ENCODE measurements at regions not wholly inside any gene's neighbourhood (a gene's known extent, or its start where the extent isn't known, plus 50 kb on each side); places are given as distances from the start of the nearest gene placed in this dataset.
"Not testable (repeated sequence)": the region's sequence is repeated elsewhere in the genome, so short reads cannot be mapped to it uniquely, and the experiment has no call there.

DNA sequence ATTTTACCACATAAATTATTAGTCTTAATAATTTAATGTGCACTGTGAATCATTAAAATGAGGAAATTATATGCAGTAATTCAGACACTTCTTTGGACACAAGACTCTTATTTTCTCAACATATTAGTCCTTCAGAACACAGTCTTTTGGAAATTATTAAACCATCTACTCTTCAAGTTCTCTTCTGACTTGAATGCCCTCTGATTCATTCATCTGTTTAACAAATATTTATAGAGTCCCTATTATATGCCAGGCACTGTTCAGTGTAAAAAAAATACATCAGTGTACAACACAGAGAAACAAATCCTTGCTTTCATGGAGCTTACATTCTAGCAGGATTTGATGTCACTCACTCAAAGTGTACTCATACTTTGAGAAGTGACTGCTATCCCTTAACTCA lies 163.4 kb upstream of the IL12B start:
- H3K4me1 ChIP-seq: no peaks in the 10 kb centered on the region
- intact Hi-C loops (cut with DNase I): no loop called here
- H3K27me3 ChIP-seq: no peaks in the 10 kb centered on the region
- ATAC-seq: no peak
- no peak overlapping the region for H3K27ac ChIP-seq
- no peak for DNase-seq
- H3K4me3 ChIP-seq: no peak overlapping the region
- no peaks in the 10 kb centered on the region for H3K36me3 ChIP-seq
- peaks cover 0 to 5% (median 0%) of the 10 kb centered on the region in 11 donors for H3K9me3 ChIP-seq
- TF ChIP-seq, protein P1, sequence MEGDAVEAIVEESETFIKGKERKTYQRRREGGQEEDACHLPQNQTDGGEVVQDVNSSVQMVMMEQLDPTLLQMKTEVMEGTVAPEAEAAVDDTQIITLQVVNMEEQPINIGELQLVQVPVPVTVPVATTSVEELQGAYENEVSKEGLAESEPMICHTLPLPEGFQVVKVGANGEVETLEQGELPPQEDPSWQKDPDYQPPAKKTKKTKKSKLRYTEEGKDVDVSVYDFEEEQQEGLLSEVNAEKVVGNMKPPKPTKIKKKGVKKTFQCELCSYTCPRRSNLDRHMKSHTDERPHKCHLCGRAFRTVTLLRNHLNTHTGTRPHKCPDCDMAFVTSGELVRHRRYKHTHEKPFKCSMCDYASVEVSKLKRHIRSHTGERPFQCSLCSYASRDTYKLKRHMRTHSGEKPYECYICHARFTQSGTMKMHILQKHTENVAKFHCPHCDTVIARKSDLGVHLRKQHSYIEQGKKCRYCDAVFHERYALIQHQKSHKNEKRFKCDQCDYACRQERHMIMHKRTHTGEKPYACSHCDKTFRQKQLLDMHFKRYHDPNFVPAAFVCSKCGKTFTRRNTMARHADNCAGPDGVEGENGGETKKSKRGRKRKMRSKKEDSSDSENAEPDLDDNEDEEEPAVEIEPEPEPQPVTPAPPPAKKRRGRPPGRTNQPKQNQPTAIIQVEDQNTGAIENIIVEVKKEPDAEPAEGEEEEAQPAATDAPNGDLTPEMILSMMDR (IDR thresholded peaks at IDR 0.05): no peak

DNA sequence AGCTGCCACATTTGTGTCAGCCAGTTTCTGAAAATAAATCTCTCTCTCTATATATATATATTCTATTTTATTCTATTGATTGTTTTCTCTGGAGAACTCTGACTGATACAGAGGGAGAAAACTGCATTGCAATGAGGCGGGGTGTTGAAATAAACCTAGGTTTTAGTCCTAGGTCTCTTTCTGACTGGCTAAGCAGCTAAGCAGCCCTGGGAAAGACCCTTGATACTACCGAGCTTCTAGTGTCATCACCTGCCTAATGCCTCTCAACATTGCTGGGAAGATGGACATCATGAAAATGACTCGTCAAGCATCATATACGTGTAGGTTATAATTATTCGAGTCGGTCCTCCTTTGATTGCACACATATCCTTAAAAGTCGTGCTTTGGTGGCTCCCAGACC lies 166.5 kb upstream of the IL12B start:
- H3K4me1 ChIP-seq: no peaks in the 10 kb centered on the region
- H3K4me3 ChIP-seq: no peak overlapping the region
- intact Hi-C loops (cut with DNase I): no loop called here
- DNase-seq (no peak), ATAC-seq (no peak)
- WGBS, 2 donors: 88 to 90% methylated on average over 7 of the region's 7 CpGs
- H3K27ac ChIP-seq: no peak overlapping the region
- H3K9me3 ChIP-seq: peaks cover 0 to 4% (median 0%) of the 10 kb centered on the region in 11 donors
- TF ChIP-seq, protein P1 (IDR thresholded peaks at IDR 0.05): no peak
- H3K27me3 ChIP-seq: no peaks in the 10 kb centered on the region
- H3K36me3 ChIP-seq: no peaks in the 10 kb centered on the region

DNA sequence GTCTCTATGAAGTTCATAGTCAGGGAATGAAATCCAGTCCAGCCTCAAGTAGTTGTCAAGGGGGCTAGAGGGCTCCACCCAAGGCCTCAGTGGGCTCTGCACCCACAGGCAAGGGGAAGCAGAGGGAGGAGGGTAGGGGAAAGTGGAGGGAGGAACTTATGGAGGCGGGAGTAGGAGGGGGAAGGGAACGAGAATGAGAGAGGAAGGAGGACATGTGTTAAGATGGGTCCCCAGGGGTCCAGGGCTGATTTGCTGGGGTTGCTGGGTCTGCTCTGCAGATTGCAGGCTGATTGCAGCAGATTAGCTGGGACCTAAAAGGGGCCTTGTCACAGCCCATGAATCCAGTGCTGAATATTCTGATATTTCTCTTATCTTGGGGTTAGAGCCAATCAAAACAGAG lies 166.9 kb upstream of the IL12B start:
- H3K4me1 ChIP-seq: no peaks in the 10 kb centered on the region
- TF ChIP-seq, protein P1 (IDR thresholded peaks at IDR 0.05): no peak
- no peak overlapping the region for H3K4me3 ChIP-seq
- DNase-seq (no peak), ATAC-seq (no peak)
- no peak overlapping the region for H3K27ac ChIP-seq
- WGBS, 2 donors: 39 to 56% methylated on average over 2 of the region's 2 CpGs
- intact Hi-C loops (cut with DNase I): no loop called here
- H3K27me3 ChIP-seq: no peaks in the 10 kb centered on the region
- no peaks in the 10 kb centered on the region for H3K36me3 ChIP-seq
- peaks cover 0 to 3% (median 0%) of the 10 kb centered on the region in 11 donors for H3K9me3 ChIP-seq

DNA sequence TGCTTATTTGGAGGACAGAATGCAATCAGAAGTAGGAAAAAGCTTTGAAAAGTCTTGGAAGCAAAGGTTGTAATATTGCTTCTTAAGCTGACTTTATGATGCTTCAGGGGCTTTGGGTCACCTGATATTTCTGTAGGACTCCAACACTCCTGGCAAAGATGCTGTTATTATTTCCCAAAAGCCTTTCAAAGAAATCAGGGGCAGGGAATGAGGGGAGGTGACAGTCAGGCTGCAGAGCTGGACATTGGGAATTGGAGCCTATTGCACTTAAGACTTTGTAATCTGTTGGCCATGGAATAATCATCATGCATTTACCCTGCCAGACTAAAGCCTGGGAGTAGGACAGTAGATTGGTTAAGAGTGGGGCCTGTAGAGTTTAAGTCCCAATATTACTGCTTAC lies 168.3 kb upstream of the IL12B start:
- ATAC-seq (no peak), DNase-seq (no peak)
- TF ChIP-seq, protein P1 (IDR thresholded peaks at IDR 0.05): no peak
- H3K4me3 ChIP-seq: no peak overlapping the region
- H3K36me3 ChIP-seq: no peaks in the 10 kb centered on the region
- H3K27me3 ChIP-seq: no peaks in the 10 kb centered on the region
- intact Hi-C loops (cut with DNase I): no loop called here
- peaks cover 0 to 6% (median 0%) of the 10 kb centered on the region in 11 donors for H3K9me3 ChIP-seq
- no peak overlapping the region for H3K27ac ChIP-seq
- no peaks in the 10 kb centered on the region for H3K4me1 ChIP-seq

DNA sequence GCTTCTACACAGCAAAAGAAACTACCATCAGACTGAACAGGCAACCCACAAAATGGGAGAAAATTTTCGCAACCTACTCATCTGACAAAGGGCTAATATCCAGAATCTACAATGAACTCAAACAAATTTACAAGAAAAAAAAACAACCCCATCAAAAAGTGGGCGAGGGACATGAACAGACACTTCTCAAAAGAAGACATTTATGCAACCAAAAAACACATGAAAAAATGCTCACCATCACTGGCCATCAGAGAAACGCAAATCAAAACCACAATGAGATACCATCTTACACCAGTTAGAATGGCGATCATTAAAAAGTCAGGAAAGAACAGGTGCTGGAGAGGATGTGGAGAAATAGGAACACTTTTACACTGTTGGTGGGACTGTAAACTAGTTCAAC lies 171.8 kb upstream of the IL12B start:
- H3K27me3 ChIP-seq; H3K36me3 ChIP-seq; H3K4me3 ChIP-seq; H3K27ac ChIP-seq; DNase-seq; H3K9me3 ChIP-seq; ATAC-seq; intact Hi-C loops (cut with DNase I): not testable (repeated sequence)
- peaks cover 0 to 21% (median 14%) of the 10 kb centered on the region in 9 donors for H3K4me1 ChIP-seq
- WGBS, 2 donors: 93 to 95% methylated on average over 4 of the region's 4 CpGs

Measured in heart right ventricle (tissue), 16 donors.